ENCODE measurements at regions not wholly inside any gene's neighbourhood (a gene's known extent, or its start where the extent isn't known, plus 50 kb on each side); places are given as distances from the start of the nearest gene placed in this dataset.

DNA sequence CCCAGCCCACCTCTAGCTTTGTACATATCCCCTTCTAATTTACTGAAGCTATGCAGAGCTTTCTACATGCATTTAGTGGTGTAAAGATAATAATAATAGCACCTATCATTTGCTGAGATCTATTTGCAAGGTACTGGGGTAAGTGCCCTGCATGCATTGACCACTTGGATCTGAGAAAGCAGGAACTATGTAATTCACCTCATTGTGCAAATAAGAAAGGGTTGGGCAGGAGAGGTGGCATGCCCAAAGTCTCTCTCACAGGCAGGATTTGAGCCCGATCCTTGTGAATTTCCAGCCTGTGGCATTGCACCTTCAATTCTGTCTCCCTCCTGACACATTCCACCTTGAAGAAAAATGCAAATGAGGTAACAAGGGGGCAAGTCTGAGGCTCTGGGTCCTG lies 352.3 kb upstream of the EEF2KMT start:
- no peak for TF ChIP-seq POLR2A (IDR thresholded peaks at IDR 0.05)
- TF ChIP-seq, protein P1, sequence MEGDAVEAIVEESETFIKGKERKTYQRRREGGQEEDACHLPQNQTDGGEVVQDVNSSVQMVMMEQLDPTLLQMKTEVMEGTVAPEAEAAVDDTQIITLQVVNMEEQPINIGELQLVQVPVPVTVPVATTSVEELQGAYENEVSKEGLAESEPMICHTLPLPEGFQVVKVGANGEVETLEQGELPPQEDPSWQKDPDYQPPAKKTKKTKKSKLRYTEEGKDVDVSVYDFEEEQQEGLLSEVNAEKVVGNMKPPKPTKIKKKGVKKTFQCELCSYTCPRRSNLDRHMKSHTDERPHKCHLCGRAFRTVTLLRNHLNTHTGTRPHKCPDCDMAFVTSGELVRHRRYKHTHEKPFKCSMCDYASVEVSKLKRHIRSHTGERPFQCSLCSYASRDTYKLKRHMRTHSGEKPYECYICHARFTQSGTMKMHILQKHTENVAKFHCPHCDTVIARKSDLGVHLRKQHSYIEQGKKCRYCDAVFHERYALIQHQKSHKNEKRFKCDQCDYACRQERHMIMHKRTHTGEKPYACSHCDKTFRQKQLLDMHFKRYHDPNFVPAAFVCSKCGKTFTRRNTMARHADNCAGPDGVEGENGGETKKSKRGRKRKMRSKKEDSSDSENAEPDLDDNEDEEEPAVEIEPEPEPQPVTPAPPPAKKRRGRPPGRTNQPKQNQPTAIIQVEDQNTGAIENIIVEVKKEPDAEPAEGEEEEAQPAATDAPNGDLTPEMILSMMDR (IDR thresholded peaks at IDR 0.05), result no peak

Data from vagina (tissue), 2 donors.